ENCODE measurements at regions not wholly inside any gene's neighbourhood (a gene's known extent, or its start where the extent isn't known, plus 50 kb on each side); places are given as distances from the start of the nearest gene placed in this dataset.
A peak's percentile ranks its signal among the peaks of the same experiment; 100 is the strongest.

DNA sequence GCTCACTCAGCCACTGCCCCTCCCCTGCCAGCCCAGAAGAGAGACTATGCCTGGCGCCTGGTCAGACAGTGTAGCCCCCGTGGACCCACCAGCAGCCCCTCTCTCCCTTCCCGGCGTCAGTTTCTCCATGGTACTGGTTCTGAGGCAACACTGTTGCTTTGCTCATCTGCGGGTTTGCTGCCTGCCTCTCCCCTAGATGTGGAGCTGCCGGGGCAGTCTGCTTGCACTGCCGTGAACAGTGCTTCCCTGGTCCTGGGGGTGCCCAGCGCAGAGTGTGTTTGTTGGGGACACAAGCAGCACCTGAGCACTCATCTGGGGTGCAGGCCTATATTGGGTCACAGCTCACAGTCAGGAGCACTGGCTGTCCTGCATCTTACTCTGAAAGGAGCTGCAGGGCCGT, 309.9 kb downstream of the NDUFA10 start:
- no peak overlapping the region for H3K27ac Mint-ChIP-seq (ENCODE audit: unreplicated experiment)
- H3K36me3 Mint-ChIP-seq (ENCODE audit: low read depth): peaks cover 2% of the 10 kb centered on the region
- no peak overlapping the region for H3K4me3 Mint-ChIP-seq (ENCODE audit: unreplicated experiment)
- peaks cover 4% of the 10 kb centered on the region for H3K4me1 Mint-ChIP-seq (ENCODE audit: low read depth)
- peaks cover 23% of the 10 kb centered on the region for H3K9me3 Mint-ChIP-seq (ENCODE audit: low read depth)
- TF ChIP-seq CTCF (IDR thresholded peaks at IDR 0.05): no peak
- peak; percentile 60 for DNase-seq (ENCODE audit: low spot score)
- peaks cover 16% of the 10 kb centered on the region for H3K27me3 Mint-ChIP-seq (ENCODE audit: low read depth)

DNA sequence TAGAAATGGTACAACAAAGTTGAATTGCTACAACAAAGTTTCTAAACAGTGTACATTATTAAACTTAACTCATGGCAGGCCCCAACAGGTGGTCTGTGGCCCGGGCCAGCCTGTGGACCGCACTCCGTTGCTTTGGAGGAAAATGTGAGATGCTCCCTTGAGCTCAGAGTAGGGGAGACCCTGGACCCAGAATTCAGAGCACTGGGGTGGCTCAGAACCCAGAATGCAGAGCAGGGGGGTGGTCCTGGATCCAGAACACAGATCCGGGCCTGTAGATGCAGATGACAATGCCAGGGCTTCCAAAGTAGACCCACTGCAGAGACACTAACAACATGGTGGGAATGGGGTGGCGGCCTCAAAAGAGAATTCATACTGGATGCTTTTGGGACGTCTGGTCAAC, 311.0 kb downstream of the NDUFA10 start:
- no peak overlapping the region for H3K4me3 Mint-ChIP-seq (ENCODE audit: unreplicated experiment)
- peaks cover 2% of the 10 kb centered on the region for H3K36me3 Mint-ChIP-seq (ENCODE audit: low read depth)
- H3K27me3 Mint-ChIP-seq (ENCODE audit: low read depth): peaks cover 20% of the 10 kb centered on the region
- H3K9me3 Mint-ChIP-seq (ENCODE audit: low read depth): peaks cover 29% of the 10 kb centered on the region
- H3K4me1 Mint-ChIP-seq (ENCODE audit: low read depth): peaks cover 4% of the 10 kb centered on the region
- H3K27ac Mint-ChIP-seq (ENCODE audit: unreplicated experiment): no peak overlapping the region
- no peak for TF ChIP-seq CTCF (IDR thresholded peaks at IDR 0.05)
- peak; percentile 27 for DNase-seq (ENCODE audit: low spot score)

DNA sequence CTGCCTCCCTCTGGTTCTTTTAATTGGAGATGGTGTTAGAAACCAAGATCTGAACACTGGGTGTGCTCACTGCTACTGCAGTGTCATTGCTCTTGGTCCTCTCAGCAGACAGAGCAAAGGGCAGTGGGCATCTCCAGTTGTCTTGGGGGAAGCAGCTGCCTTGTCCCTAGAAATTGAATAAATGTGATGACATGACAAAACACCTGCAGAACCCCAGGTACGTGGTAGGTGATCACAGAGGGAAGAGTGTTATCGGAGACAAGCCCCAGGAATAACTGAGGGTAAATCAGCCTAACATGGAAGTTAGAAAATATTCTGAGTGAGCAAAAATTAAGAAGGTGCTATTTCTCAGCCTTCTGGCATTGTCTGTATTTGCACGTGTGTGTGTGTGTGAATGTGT, 311.9 kb upstream of the HDAC4 start:
- no peak overlapping the region for H3K4me3 Mint-ChIP-seq (ENCODE audit: unreplicated experiment)
- peaks cover 4% of the 10 kb centered on the region for H3K4me1 Mint-ChIP-seq (ENCODE audit: low read depth)
- H3K36me3 Mint-ChIP-seq (ENCODE audit: low read depth): peaks cover 2% of the 10 kb centered on the region
- TF ChIP-seq CTCF (IDR thresholded peaks at IDR 0.05): no peak
- peaks cover 18% of the 10 kb centered on the region for H3K27me3 Mint-ChIP-seq (ENCODE audit: low read depth)
- H3K27ac Mint-ChIP-seq (ENCODE audit: unreplicated experiment): no peak overlapping the region
- DNase-seq (ENCODE audit: low spot score): peak; percentile 18
- peaks cover 29% of the 10 kb centered on the region for H3K9me3 Mint-ChIP-seq (ENCODE audit: low read depth)

DNA sequence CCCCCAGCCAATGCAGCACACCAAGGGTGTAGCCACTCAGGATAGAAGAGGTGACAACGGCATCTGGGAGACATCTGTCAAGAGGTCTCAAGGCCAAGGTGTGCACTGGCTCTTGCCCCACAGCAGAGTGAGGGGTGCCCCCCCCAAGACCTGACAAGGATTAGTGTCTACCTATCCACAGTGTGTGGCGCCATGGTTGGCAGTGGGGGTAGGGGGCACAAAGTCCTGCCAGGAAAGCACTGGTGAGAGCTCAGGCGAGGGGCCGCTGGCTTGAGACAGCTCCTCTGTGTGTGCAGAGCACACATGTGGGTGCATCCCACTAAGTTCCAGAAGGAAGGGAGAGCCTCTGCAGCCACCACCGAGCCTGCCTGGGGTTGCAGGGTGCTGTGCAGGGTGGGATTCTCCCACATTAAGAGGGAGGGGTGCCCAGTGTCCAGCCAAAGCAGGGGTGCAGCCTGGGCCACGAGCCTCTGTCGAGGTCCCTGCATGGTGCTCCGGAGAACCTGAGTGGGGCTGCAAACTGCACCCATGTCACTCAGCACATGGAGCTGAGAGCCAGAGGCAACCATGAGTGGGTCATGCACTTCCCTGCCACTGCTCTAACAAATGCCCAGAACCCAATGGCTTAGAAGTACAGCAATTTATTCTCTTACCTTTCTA, 311.2 kb upstream of the HDAC4 start:
- H3K9me3 Mint-ChIP-seq (ENCODE audit: low read depth): peaks cover 29% of the 10 kb centered on the region
- peaks cover 18% of the 10 kb centered on the region for H3K27me3 Mint-ChIP-seq (ENCODE audit: low read depth)
- no peak overlapping the region for H3K4me3 Mint-ChIP-seq (ENCODE audit: unreplicated experiment)
- H3K27ac Mint-ChIP-seq (ENCODE audit: unreplicated experiment): no peak overlapping the region
- peak; percentile 82 for DNase-seq (ENCODE audit: low spot score)
- no peak for TF ChIP-seq CTCF (IDR thresholded peaks at IDR 0.05)
- peaks cover 2% of the 10 kb centered on the region for H3K36me3 Mint-ChIP-seq (ENCODE audit: low read depth)
- peaks cover 4% of the 10 kb centered on the region for H3K4me1 Mint-ChIP-seq (ENCODE audit: low read depth)

DNA sequence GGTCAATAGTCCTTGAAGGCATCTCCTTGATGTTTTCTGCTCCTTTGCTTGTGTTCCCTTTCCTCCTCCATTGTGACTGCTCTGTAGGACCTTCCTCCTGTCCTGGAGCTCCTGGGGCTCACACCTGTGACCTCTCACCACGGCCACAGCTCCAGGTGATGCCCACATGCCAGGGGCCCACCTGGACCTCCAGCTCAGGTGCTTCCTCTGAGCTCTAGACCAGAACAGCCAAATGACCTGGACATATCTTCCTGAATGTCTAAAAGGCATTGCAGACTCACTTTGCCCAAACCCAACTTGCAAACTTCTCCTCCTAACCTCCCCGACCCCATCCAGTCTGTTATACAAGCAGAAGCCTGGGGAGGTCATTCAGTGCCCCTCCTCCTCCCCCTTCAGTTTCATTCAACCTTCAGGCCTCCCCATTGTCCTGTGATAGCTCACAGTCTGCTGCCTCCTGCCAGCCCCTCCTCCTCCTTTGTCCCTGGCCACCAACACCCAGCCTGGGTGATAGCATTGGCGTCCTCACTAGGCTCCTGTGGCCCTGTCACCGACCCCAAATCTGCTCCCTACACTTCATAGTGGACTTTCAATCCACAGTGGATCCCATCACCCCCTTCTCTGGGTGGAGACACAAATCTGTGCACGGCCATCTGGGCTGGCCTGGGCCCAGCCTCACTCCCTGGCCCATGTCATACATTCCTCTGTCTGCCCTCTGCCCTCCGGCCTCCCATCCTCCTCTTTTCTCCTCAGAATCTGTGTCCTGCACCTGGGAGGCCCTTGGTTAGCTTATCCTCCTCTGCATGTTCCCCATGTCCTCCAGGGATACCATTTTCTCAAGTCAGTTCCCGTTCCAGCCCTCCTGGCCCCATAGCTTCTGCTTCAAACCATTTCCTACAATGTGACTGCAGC, 310.4 kb upstream of the HDAC4 start:
- DNase-seq (ENCODE audit: low spot score): peak; percentile 35
- TF ChIP-seq CTCF (IDR thresholded peaks at IDR 0.05): no peak
- Mint-ChIP-seq H3K4me3 (ENCODE audit: unreplicated experiment) (no peak overlapping the region), H3K9me3 (ENCODE audit: low read depth) (peaks cover 29% of the 10 kb centered on the region), H3K36me3 (ENCODE audit: low read depth) (peaks cover 2% of the 10 kb centered on the region), H3K27me3 (ENCODE audit: low read depth) (peaks cover 19% of the 10 kb centered on the region), H3K27ac (ENCODE audit: unreplicated experiment) (no peak overlapping the region), H3K4me1 (ENCODE audit: low read depth) (peaks cover 3% of the 10 kb centered on the region)

Data from chondrocyte (in vitro differentiated cells).